ENCODE measurements at regions not wholly inside any gene's neighbourhood (a gene's known extent, or its start where the extent isn't known, plus 50 kb on each side); places are given as distances from the start of the nearest gene placed in this dataset.

- DNase-seq (ENCODE audit: low spot score) = no peak
- TF ChIP-seq CTCF (IDR thresholded peaks at IDR 0.05) = no peak
- no peak overlapping the region for H3K4me3 ChIP-seq
- H3K27ac ChIP-seq = no peak overlapping the region
These were observed 94.3 kb upstream of the CHMP2B start for GRCh38 chr3:87132801-87133200.

- H3K4me3 ChIP-seq = no peak overlapping the region
- no peak for TF ChIP-seq CTCF (IDR thresholded peaks at IDR 0.05)
- no peak overlapping the region for H3K27ac ChIP-seq
- no peak for DNase-seq (ENCODE audit: low spot score)
These were observed 99.1 kb upstream of the CHMP2B start for GRCh38 chr3:87128006-87128405.

GRCh38 chr3:87127281-87127680, 99.8 kb upstream of the CHMP2B start:
- TF ChIP-seq CTCF (IDR thresholded peaks at IDR 0.05) = no peak
- Histone ChIP-seq H3K27ac (no peak overlapping the region), H3K4me3 (no peak overlapping the region)
- DNase-seq (ENCODE audit: low spot score) = no peak

- no peak for TF ChIP-seq CTCF (IDR thresholded peaks at IDR 0.05)
- Histone ChIP-seq H3K27ac (no peak overlapping the region), H3K4me3 (no peak overlapping the region)
- no peak for DNase-seq (ENCODE audit: low spot score)
These were observed 100.8 kb upstream of the CHMP2B start for GRCh38 chr3:87126321-87126720.

- TF ChIP-seq CTCF (IDR thresholded peaks at IDR 0.05) = no peak
- H3K27ac ChIP-seq = no peak overlapping the region
- no peak for DNase-seq (ENCODE audit: low spot score)
- H3K4me3 ChIP-seq = no peak overlapping the region
These were observed 102.0 kb upstream of the CHMP2B start for GRCh38 chr3:87125116-87125515.

- no peak for DNase-seq (ENCODE audit: low spot score)
- no peak overlapping the region for H3K27ac ChIP-seq
- TF ChIP-seq CTCF (IDR thresholded peaks at IDR 0.05) = no peak
- no peak overlapping the region for H3K4me3 ChIP-seq
These were observed 104.3 kb upstream of the CHMP2B start for GRCh38 chr3:87122766-87123165.

GRCh38 chr3:87121856-87122255, 105.3 kb upstream of the CHMP2B start:
- H3K27ac ChIP-seq = no peak overlapping the region
- DNase-seq (ENCODE audit: low spot score) = no peak
- TF ChIP-seq CTCF (IDR thresholded peaks at IDR 0.05) = no peak
- H3K4me3 ChIP-seq = no peak overlapping the region
